OCI-LY1 (cell line): ENCODE measurements at regions not wholly inside any gene's neighbourhood (a gene's known extent, or its start where the extent isn't known, plus 50 kb on each side); places are given as distances from the start of the nearest gene placed in this dataset.

Experiments used
- EZH2 ChIP-seq: fragments of 200-600 bp; sonication (generic), shearing (Covaris generic); IDR thresholded peaks from 2 replicates; pipeline ENCODE4 v1.8.0; 2017; ENCODE audit warnings: borderline replicate concordance, mixed run types, mild to moderate bottlenecking, antibody characterized with exemption, low read length, moderate library complexity, mixed read lengths
- TF ChIP-seq, protein P1 (sequence below): fragments of 200-600 bp; sonication (generic), shearing (Covaris generic); IDR thresholded peaks from 2 replicates; pipeline ENCODE4 v1.5.1; 2017; ENCODE audit warnings: mild to moderate bottlenecking, antibody characterized with exemption, low read length, moderate library complexity, mixed read lengths

DNA sequence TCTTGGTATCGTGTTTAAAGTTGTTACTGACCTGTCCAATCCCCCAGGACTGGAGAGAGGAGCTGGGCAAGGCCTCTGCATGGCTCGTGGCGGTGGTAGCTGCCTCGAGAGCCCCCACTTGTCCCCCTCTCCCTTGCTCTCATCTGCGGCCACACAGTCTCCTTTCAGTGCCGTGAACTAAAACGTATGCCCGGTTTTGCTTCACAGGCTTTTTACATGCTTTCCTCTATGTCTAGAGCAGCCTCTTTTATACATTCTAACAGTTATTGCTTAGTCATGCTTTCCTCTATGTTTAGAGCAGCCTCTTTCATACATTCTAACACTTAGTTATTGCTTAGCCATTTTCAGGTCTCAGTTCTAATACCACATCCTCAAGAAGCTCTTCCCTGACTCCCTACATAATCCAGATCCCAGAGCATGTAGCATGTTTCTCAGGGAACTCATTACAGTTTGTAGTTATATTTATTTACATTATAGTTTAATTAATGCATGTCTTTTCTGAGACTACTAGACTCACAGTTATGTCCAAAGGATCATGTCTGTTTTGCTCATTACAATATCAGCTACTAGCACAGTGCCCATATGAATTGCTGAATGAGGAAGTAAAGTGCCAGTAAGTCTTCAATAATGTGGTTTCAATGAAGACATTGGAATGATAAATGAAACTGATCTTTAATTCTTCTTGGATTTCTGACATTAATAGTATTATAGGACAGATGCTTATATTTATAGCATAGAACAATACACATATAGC, 66.5 kb upstream of the TBL1XR1 start:
- TF ChIP-seq, protein P1, sequence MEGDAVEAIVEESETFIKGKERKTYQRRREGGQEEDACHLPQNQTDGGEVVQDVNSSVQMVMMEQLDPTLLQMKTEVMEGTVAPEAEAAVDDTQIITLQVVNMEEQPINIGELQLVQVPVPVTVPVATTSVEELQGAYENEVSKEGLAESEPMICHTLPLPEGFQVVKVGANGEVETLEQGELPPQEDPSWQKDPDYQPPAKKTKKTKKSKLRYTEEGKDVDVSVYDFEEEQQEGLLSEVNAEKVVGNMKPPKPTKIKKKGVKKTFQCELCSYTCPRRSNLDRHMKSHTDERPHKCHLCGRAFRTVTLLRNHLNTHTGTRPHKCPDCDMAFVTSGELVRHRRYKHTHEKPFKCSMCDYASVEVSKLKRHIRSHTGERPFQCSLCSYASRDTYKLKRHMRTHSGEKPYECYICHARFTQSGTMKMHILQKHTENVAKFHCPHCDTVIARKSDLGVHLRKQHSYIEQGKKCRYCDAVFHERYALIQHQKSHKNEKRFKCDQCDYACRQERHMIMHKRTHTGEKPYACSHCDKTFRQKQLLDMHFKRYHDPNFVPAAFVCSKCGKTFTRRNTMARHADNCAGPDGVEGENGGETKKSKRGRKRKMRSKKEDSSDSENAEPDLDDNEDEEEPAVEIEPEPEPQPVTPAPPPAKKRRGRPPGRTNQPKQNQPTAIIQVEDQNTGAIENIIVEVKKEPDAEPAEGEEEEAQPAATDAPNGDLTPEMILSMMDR: no peak
- no peak for TF ChIP-seq EZH2
